GM10248 (cell line): ENCODE measurements at regions not wholly inside any gene's neighbourhood (a gene's known extent, or its start where the extent isn't known, plus 50 kb on each side); places are given as distances from the start of the nearest gene placed in this dataset.
"Not testable (repeated sequence)": the region's sequence is repeated elsewhere in the genome, so short reads cannot be mapped to it uniquely, and the experiment has no call there.

Experiments
- CTCF ChIA-PET: fragments of 300-600 bp; sonication (Branson Sonifier 250); formaldehyde crosslinking; extraction: SDS; loops from one replicate; lab custom pipeline; 2021; ENCODE audit warnings: antibody characterized with exemption; lab: Yijun Ruan, JAX
- POLR2A ChIA-PET: fragments of 350-650 bp; sonication (Branson Sonifier 250); formaldehyde crosslinking; extraction: SDS; loops from one replicate; lab custom pipeline; 2020; ENCODE audit warnings: antibody characterized with exemption; lab: Yijun Ruan, JAX
- DNase-seq: peaks from one replicate; pipeline ENCODE4 v3.0.0; 2012; ENCODE audit errors: extremely low spot score
- TF ChIP-seq, protein P1 (sequence below): IDR thresholded peaks from 2 replicates; pipeline ENCODE4 v1.5.1; 2012; ENCODE audit warnings: mild to moderate bottlenecking, low read depth; ENCODE audit errors: extremely low read depth, missing control alignments, control extremely low read depth

DNA sequence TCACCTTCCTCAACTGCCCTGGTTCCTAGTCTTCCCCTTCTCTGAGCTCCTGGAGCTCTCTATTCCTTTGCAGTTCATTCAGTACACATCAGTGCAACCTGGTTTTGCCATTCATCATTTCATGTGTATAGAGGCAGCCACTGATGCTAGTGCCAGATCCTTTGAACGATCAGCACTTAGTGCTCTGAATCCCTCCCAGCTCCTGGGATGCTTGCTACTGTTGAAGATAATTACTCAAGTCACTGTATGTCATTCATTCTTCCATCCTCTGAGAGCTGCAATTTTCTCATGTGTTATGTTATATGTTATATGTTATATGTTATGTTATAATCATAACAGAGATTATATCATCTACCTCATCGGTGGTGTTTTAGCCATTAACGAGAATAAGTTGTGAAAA, 98.5 kb upstream of the UXS1 start:
- DNase-seq: no peak
- ChIA-PET CTCF (interaction anchor here (1.0 to 1.4 kb wide), 2 partner anchors 10 kb away, joined by 4 read pairs; no protein-coding TSS in a partner anchor), POLR2A (no interaction called here)
- TF ChIP-seq, protein P1, sequence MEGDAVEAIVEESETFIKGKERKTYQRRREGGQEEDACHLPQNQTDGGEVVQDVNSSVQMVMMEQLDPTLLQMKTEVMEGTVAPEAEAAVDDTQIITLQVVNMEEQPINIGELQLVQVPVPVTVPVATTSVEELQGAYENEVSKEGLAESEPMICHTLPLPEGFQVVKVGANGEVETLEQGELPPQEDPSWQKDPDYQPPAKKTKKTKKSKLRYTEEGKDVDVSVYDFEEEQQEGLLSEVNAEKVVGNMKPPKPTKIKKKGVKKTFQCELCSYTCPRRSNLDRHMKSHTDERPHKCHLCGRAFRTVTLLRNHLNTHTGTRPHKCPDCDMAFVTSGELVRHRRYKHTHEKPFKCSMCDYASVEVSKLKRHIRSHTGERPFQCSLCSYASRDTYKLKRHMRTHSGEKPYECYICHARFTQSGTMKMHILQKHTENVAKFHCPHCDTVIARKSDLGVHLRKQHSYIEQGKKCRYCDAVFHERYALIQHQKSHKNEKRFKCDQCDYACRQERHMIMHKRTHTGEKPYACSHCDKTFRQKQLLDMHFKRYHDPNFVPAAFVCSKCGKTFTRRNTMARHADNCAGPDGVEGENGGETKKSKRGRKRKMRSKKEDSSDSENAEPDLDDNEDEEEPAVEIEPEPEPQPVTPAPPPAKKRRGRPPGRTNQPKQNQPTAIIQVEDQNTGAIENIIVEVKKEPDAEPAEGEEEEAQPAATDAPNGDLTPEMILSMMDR: no peak

DNA sequence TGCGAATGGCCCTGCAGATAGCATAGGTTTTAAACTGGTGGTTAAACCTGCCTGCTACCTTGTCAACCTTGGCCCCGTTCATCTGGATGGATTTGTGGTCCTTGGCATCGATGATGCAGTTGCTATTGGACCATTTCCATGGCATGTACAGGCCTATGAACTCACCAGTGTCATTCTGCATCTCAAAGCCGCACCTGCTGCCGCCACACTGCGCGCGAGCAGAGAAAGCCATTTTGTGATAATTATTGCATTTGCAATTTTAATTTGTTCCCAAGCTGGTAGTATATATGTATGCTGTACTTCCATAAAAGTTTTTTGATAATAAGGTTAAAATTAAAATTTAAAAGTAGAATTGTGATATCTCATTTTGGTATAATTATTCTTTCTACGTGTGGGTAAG, 94.8 kb upstream of the UXS1 start:
- TF ChIP-seq, protein P1: no peak
- POLR2A ChIA-PET: no interaction called here
- CTCF ChIA-PET: no interaction called here
- DNase-seq: no peak

DNA sequence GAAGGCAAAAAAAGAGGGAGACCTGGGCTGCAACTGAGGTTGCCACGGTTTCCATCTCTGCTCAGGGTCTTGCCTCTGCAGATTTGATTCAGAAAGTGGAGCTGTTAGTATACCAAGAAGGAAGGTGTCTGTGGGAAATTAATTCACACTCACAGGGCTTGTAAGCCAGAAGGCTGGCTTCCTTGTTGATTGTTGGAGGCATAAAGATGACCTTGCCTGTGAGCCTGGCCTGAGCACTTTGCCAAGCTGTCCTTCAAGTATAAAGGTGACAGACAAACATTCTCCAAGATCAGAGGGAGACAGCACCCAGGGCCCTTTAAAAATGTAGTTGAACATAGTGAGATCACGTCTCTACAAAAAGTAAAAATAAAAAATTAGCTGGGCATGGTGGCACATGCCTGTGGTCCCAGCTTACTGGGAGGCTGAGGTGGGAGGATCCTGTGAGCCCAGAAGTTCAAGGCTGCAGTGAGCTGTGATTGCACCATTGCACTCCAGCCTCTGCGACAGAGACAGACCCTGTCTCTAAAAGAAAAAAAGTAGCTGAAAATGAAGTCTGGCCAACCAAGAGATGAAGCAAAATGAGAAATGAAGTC, 91.2 kb upstream of the UXS1 start:
- DNase-seq: no peak
- POLR2A ChIA-PET: no interaction called here
- TF ChIP-seq, protein P1: no peak
- CTCF ChIA-PET: interaction anchor here (0.9 to 1.4 kb wide), 2 partner anchors 10 to 13 kb away, joined by 4 read pairs; no protein-coding TSS in a partner anchor

- TF ChIP-seq, protein P1: no peak
- CTCF ChIA-PET: no interaction called here
- POLR2A ChIA-PET: no interaction called here
- no peak for DNase-seq
Observed at GRCh38 chr2:106284691-106285202, 90.6 kb upstream of the UXS1 start.

DNA sequence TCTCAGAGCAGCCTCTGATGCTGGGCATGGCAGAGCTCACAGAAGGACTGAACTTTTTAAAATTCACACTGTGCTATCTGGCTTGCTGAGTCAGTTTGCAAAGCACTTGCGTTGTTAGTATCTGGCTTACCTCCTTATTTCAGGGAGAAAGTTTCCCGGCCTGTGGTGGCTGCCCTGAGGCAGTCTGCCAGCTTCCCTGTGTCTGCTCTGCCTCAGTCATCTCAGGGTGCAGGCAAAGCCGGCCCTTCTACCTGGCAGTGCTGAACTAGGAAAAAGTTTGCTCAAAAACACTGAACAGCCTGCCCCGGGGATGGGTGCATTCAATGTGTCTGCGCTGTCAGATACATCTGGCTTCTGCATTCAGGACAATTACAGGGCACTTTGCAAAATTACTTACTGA, 90.2 kb upstream of the UXS1 start:
- ChIA-PET POLR2A (no interaction called here), CTCF (interaction anchor here (0.8 kb wide), 1 partner anchor 179 kb away, joined by 3 read pairs; no protein-coding TSS in a partner anchor)
- DNase-seq: no peak
- TF ChIP-seq, protein P1: no peak

- POLR2A ChIA-PET, DNase-seq: not testable (repeated sequence)
- CTCF ChIA-PET: interaction anchor here (0.8 to 1.9 kb wide), 3 partner anchors 9 to 179 kb away, joined by 3 to 5 read pairs (median 4); no protein-coding TSS in a partner anchor
Observed at GRCh38 chr2:106283228-106284152, 89.4 kb upstream of the UXS1 start.
